GM12878 (cell line): ENCODE measurements at regions not wholly inside any gene's neighbourhood (a gene's known extent, or its start where the extent isn't known, plus 50 kb on each side); places are given as distances from the start of the nearest gene placed in this dataset.

Experiments
- ATAC-seq: fragments of 200-7000 bp; cut with Tn5 transposase; 3 replicates; pipeline ENCODE4 v1.9.1; 2020; ENCODE audit warnings: mild to moderate bottlenecking, moderate library complexity
- BruUV-seq: library from RNA; stranded (reverse); fragments of 400-500 nt; replicated peaks from 2 replicates; lab custom pipeline; 2021; lab: Mats Ljungman, UMichigan
- CTCF ChIA-PET: fragments of 300-600 bp; sonication (Branson Sonifier 250); formaldehyde crosslinking; extraction: SDS; loops from one replicate; lab custom pipeline; 2021; ENCODE audit warnings: inconsistent platforms; lab: Yijun Ruan, JAX
- POLR2A ChIA-PET: fragments of 350-600 bp; formaldehyde crosslinking; extraction: SDS; loops from one replicate; lab custom pipeline; 2021; ENCODE audit warnings: inconsistent platforms; lab: Charles Lee
- RAD21 ChIA-PET: fragments of 300-600 bp; sonication (Branson Sonifier 250); formaldehyde crosslinking; loops from one replicate; lab custom pipeline; 2023; ENCODE audit warnings: antibody characterized with exemption; ENCODE audit not compliant: unreplicated experiment; lab: Charles Lee
- SMC1A ChIA-PET: fragments of 300-600 bp; sonication (Branson Sonifier 250); formaldehyde crosslinking; loops from one replicate; lab custom pipeline; 2023; ENCODE audit not compliant: unreplicated experiment, uncharacterized antibody; lab: Charles Lee
- DNase-seq: peaks from one replicate; pipeline ENCODE4 v3.0.0-alpha.2; 2011; ENCODE audit warnings: low read depth, low spot score
- FAIRE-seq: peaks from 3 replicates; lab custom pipeline; 2011; peaks lifted over from hg19 to GRCh38; lab: Jason Lieb, UNC
- H2AFZ ChIP-seq: 2 replicates; pipeline ENCODE4 v1.6.0; 2011; ENCODE audit warnings: low read depth, low read length, control low read depth; ENCODE audit not compliant: control insufficient read depth
- H3K27ac ChIP-seq: 2 replicates; pipeline ENCODE4 v1.5.1; 2011; ENCODE audit warnings: control low read depth; ENCODE audit not compliant: control insufficient read depth, insufficient read depth
- H3K27me3 ChIP-seq, 2 experiments: replicated peaks in 1 of 2; 2 replicates each; pipeline versions ENCODE4 v1.6.0 to v1.6.1; 2011; ENCODE audit warnings: low read length in 1 of 2; ENCODE audit not compliant: control insufficient read depth in 2 of 2, insufficient read depth in 2 of 2
- H3K36me3 ChIP-seq, 2 experiments: 2 replicates each; pipeline ENCODE4 v1.5.1; 2011; ENCODE audit warnings: low read length in 1 of 2; ENCODE audit not compliant: control insufficient read depth in 2 of 2, insufficient read depth in 2 of 2
- H3K4me1 ChIP-seq: 2 replicates; pipeline ENCODE4 v1.6.1; 2011; ENCODE audit warnings: mild to moderate bottlenecking, low read length, moderate library complexity, mixed read lengths; ENCODE audit not compliant: control insufficient read depth, insufficient read depth
- H3K4me2 ChIP-seq: 2 replicates; pipeline ENCODE4 v1.6.0; 2011; ENCODE audit warnings: control low read depth; ENCODE audit not compliant: control insufficient read depth, insufficient read depth
- H3K4me3 ChIP-seq: fragments of 200-600 bp; sonication (generic); 2 replicates; pipeline ENCODE4 v1.5.1; 2016
- H3K79me2 ChIP-seq: 2 replicates; pipeline ENCODE4 v1.6.0; 2011; ENCODE audit warnings: low read length; ENCODE audit not compliant: control insufficient read depth, insufficient read depth
- H3K9ac ChIP-seq: 2 replicates; pipeline ENCODE4 v1.8.0; 2011; ENCODE audit warnings: low read length, control low read depth, mixed read lengths; ENCODE audit not compliant: control insufficient read depth, insufficient read depth
- H3K9me3 ChIP-seq: replicated peaks from 3 replicates; pipeline ENCODE4 v1.5.1; 2011; ENCODE audit warnings: mild to moderate bottlenecking, low read length; ENCODE audit not compliant: control insufficient read depth, insufficient read depth
- H4K20me1 ChIP-seq: 2 replicates; pipeline ENCODE4 v1.6.0; 2011; ENCODE audit not compliant: control insufficient read depth, insufficient read depth
- BACH1 ChIP-seq: fragments of 450-650 bp; IDR thresholded peaks from 2 replicates; pipeline ENCODE4 v1.6.1; 2017; ENCODE audit warnings: mild to moderate bottlenecking, borderline replicate concordance
- CHD4 ChIP-seq: fragments of 200-600 bp; sonication (generic); IDR thresholded peaks from 2 replicates; pipeline ENCODE4 v1.6.1; 2016; ENCODE audit warnings: mild to moderate bottlenecking
- DPF2 ChIP-seq: fragments of 450-650 bp; IDR thresholded peaks from 2 replicates; pipeline ENCODE4 v1.6.1; 2017; ENCODE audit warnings: mild to moderate bottlenecking
- EGR1 ChIP-seq, 2 experiments: IDR thresholded peaks; 1 replicate in 1 of 2; 2 replicates in 1 of 2; pipeline ENCODE4 v1.6.1; 2011 to 2012; ENCODE audit warnings: low read depth in 2 of 2, low read length in 2 of 2, borderline replicate concordance in 1 of 2, mild to moderate bottlenecking in 1 of 2, moderate library complexity in 1 of 2
- GABPA ChIP-seq: IDR thresholded peaks from 2 replicates; pipeline ENCODE4 v1.6.1; 2014; ENCODE audit warnings: antibody characterized with exemption, low read depth, mild to moderate bottlenecking, inconsistent platforms
- KDM1A ChIP-seq: fragments of 200-600 bp; sonication (generic); IDR thresholded peaks from 2 replicates; pipeline ENCODE4 v1.6.1; 2016; ENCODE audit warnings: borderline replicate concordance
- RCOR1 ChIP-seq: conservative IDR thresholded peaks from 2 replicates; pipeline ENCODE4 v1.6.1; 2012; ENCODE audit warnings: low read depth, low read length, improper control_type of control experiment
- SMAD1 ChIP-seq: fragments of 450-650 bp; IDR thresholded peaks from 2 replicates; pipeline ENCODE4 v1.6.1; 2018; ENCODE audit warnings: mild to moderate bottlenecking, low read depth; ENCODE audit not compliant: partially characterized antibody
- SMAD5 ChIP-seq: IDR thresholded peaks from 2 replicates; pipeline ENCODE4 v1.6.1; 2016; ENCODE audit warnings: antibody characterized with exemption, low read depth
- ZNF24 ChIP-seq: fragments of 450-650 bp; IDR thresholded peaks from 2 replicates; pipeline ENCODE4 v1.6.1; 2017; ENCODE audit warnings: antibody characterized with exemption, mild to moderate bottlenecking
- ZNF384 ChIP-seq: IDR thresholded peaks from 2 replicates; pipeline ENCODE4 v1.6.1; 2012; ENCODE audit warnings: low read depth, mild to moderate bottlenecking, low read length, improper control_type of control experiment, borderline replicate concordance
- WGBS: methylation state at CpG from one replicate; pipeline ENCODE4 v1.1.6; 2016; ENCODE audit warnings: low lambda C conversion rate; ENCODE audit not compliant: insufficient replicate concordance, insufficient coverage; ENCODE audit errors: missing lambda C conversion rate; 5-methylcytosine and 5-hydroxymethylcytosine counted together
- in situ Hi-C: fragments of 300-500 bp; cut with MboI; formaldehyde crosslinking; loops from 9 replicates; pipeline ENCODE4 v1.14.3; 2018; ENCODE audit warnings: mixed read lengths
- intact Hi-C: fragments of 100-400 bp; cut with micrococcal nuclease; formaldehyde crosslinking; loops from one replicate; pipeline ENCODE4 v1.14.2; 2022; ENCODE audit not compliant: unreplicated experiment
- TF ChIP-seq, protein P1 (sequence below), 3 experiments: IDR thresholded peaks in 2 of 3; conservative IDR thresholded peaks in 1 of 3; 2 replicates each; pipeline ENCODE4 v1.5.1; 2011; ENCODE audit warnings: low read depth in 3 of 3, low read length in 3 of 3, mild to moderate bottlenecking in 3 of 3, control low read depth in 2 of 3, moderate library complexity in 2 of 3, inconsistent platforms in 1 of 3, mixed read lengths in 1 of 3; ENCODE audit not compliant: control insufficient read depth in 2 of 3, insufficient read depth in 1 of 3; ENCODE audit errors: extremely low read depth in 1 of 3
- TF ChIP-seq, protein P2 (sequence below): fragments of 450-650 bp; IDR thresholded peaks from 2 replicates; pipeline ENCODE4 v1.6.1; 2017; ENCODE audit warnings: mild to moderate bottlenecking, moderate library complexity

DNA sequence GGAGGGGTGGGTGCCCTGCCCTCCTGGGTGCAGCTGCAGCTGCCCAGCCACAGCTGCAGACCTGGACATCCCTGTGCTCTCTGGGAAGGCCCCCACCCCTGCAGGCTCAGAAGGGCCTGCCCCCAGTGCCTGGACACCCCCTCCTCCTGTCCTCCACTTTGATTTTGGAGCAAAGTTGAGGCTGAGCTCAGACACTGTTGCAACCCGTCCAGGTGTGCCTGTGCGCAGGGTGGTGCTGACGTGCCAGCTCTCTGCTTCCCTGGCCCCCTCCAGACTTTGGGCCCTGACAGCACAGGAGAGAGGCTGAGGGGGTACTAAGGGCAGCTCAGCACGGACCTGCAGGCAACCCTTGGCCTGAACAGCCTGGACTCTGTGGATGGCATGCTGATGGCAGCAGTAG is 750.3 kb downstream of the ARAP2 start:
- no peaks in the 10 kb centered on the region for H3K9me3 ChIP-seq
- CTCF ChIA-PET, result no interaction called here

DNA sequence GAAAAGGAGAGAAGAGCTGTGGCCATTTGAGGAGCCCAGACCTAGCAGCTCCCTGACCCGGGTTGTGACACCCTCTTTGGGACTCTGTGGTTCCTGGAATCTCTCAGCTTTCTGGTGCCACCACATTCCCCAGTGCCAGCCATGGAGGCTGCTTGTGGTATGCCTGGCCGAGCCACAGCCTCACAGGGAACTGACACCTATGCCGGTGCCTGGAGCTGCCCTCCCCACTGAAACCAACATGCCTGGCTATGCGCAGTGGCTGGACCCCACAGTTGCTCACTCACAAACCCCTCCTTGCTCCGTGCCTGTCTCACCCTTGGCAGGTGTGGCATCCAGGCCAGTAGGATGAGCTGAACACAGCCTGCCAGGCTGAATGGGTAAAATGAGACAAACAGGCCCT is 749.4 kb downstream of the ARAP2 start:
- FAIRE-seq (no peak), ATAC-seq (no peak), DNase-seq (no peak)
- BruUV-seq, result no TSS peak
- Histone ChIP-seq H3K27ac (no peak overlapping the region), H3K27me3 (no peaks in the 10 kb centered on the region), H3K9me3 (no peaks in the 10 kb centered on the region), H3K4me3 (no peak overlapping the region), H3K4me2 (no peak overlapping the region), H3K36me3 (no peaks in the 10 kb centered on the region), H3K4me1 (no peaks in the 10 kb centered on the region), H3K79me2 (no peaks in the 10 kb centered on the region), H3K9ac (no peak overlapping the region), H2AFZ (no peak overlapping the region), H4K20me1 (no peaks in the 10 kb centered on the region)
- ChIA-PET POLR2A (no interaction called here), RAD21 (no interaction called here), CTCF (no interaction called here), SMC1A (interaction anchor here (1.2 kb wide), 1 partner anchor 11 kb away, joined by 4 read pairs; no protein-coding TSS in a partner anchor)
- intact Hi-C loops (no loop called here), in situ Hi-C loops (no loop called here)
- 33% methylated on average over 5 of the region's 5 CpGs for WGBS
- TF ChIP-seq CHD4 (no peak), ZNF24 (no peak), EGR1 (IDR thresholded peaks at IDR 0.05; ENCODE audit: borderline replicate concordance in 1 of 2, low read depth in 2 of 2, low read length in 2 of 2) (no peak), ZNF384 (no peak), SMAD1 (no peak), SMAD5 (no peak), KDM1A (no peak), GABPA (no peak)
- TF ChIP-seq, protein P1, sequence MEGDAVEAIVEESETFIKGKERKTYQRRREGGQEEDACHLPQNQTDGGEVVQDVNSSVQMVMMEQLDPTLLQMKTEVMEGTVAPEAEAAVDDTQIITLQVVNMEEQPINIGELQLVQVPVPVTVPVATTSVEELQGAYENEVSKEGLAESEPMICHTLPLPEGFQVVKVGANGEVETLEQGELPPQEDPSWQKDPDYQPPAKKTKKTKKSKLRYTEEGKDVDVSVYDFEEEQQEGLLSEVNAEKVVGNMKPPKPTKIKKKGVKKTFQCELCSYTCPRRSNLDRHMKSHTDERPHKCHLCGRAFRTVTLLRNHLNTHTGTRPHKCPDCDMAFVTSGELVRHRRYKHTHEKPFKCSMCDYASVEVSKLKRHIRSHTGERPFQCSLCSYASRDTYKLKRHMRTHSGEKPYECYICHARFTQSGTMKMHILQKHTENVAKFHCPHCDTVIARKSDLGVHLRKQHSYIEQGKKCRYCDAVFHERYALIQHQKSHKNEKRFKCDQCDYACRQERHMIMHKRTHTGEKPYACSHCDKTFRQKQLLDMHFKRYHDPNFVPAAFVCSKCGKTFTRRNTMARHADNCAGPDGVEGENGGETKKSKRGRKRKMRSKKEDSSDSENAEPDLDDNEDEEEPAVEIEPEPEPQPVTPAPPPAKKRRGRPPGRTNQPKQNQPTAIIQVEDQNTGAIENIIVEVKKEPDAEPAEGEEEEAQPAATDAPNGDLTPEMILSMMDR (IDR thresholded peaks at IDR 0.05 in 2 of 3, conservative IDR thresholded peaks at IDR 0.05 in 1 of 3; ENCODE audit: control insufficient read depth in 2 of 3, extremely low read depth in 1 of 3, insufficient read depth in 1 of 3, low read depth in 3 of 3, low read length in 3 of 3), result no peak
- TF ChIP-seq, protein P2, sequence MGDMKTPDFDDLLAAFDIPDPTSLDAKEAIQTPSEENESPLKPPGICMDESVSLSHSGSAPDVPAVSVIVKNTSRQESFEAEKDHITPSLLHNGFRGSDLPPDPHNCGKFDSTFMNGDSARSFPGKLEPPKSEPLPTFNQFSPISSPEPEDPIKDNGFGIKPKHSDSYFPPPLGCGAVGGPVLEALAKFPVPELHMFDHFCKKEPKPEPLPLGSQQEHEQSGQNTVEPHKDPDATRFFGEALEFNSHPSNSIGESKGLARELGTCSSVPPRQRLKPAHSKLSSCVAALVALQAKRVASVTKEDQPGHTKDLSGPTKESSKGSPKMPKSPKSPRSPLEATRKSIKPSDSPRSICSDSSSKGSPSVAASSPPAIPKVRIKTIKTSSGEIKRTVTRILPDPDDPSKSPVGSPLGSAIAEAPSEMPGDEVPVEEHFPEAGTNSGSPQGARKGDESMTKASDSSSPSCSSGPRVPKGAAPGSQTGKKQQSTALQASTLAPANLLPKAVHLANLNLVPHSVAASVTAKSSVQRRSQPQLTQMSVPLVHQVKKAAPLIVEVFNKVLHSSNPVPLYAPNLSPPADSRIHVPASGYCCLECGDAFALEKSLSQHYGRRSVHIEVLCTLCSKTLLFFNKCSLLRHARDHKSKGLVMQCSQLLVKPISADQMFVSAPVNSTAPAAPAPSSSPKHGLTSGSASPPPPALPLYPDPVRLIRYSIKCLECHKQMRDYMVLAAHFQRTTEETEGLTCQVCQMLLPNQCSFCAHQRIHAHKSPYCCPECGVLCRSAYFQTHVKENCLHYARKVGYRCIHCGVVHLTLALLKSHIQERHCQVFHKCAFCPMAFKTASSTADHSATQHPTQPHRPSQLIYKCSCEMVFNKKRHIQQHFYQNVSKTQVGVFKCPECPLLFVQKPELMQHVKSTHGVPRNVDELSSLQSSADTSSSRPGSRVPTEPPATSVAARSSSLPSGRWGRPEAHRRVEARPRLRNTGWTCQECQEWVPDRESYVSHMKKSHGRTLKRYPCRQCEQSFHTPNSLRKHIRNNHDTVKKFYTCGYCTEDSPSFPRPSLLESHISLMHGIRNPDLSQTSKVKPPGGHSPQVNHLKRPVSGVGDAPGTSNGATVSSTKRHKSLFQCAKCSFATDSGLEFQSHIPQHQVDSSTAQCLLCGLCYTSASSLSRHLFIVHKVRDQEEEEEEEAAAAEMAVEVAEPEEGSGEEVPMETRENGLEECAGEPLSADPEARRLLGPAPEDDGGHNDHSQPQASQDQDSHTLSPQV, result no peak

More for the DNA sequence above, 750.3 kb downstream of the ARAP2 start:
- Histone ChIP-seq H2AFZ (no peak overlapping the region), H3K9ac (no peak overlapping the region), H3K27me3 (no peaks in the 10 kb centered on the region), H3K79me2 (no peaks in the 10 kb centered on the region), H4K20me1 (no peaks in the 10 kb centered on the region), H3K4me3 (no peak overlapping the region)
- intact Hi-C loops (no loop called here), in situ Hi-C loops (no loop called here)
- SMC1A ChIA-PET, result no interaction called here
- WGBS, result 8% methylated on average over 4 of the region's 4 CpGs
- no peak for TF ChIP-seq DPF2
- TF ChIP-seq BACH1, result no peak
- TF ChIP-seq RCOR1, result no peak
- TF ChIP-seq, all 136 proteins: peak for 0
- RAD21 ChIA-PET, result no interaction called here
- no peak for ATAC-seq
- no peak for FAIRE-seq
- H3K4me1 ChIP-seq, result no peaks in the 10 kb centered on the region
- no TSS peak for BruUV-seq
- H3K27ac ChIP-seq, result no peak overlapping the region
- no peak for DNase-seq
- no peaks in the 10 kb centered on the region for H3K36me3 ChIP-seq
- POLR2A ChIA-PET, result no interaction called here
- no peak overlapping the region for H3K4me2 ChIP-seq
